ENCODE measurements at regions not wholly inside any gene's neighbourhood (a gene's known extent, or its start where the extent isn't known, plus 50 kb on each side); places are given as distances from the start of the nearest gene placed in this dataset.

DNA sequence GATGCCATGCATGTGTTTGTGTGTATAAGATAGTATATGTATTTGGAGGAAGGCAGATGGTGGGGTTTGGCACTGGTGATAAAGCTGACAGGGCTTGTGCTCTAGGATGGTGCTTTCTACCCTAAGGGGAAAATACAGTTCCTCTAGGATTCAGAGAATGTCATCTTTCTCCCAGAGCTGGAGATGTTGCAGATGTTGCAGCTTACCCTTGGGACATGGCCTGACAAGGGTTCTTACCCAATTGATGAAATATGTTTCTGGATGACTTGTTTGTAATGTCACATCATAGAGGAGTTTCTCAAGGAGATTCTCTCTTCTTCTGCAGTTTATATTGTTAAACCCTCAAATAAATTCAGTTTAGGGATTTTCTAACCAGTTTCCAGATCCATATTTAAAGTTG, 52.5 kb upstream of the PITX2 start:
- DNase-seq, result no peak

GRCh38 chr4:110676241-110676640, 53.4 kb upstream of the PITX2 start:
- no peak for DNase-seq

DNA sequence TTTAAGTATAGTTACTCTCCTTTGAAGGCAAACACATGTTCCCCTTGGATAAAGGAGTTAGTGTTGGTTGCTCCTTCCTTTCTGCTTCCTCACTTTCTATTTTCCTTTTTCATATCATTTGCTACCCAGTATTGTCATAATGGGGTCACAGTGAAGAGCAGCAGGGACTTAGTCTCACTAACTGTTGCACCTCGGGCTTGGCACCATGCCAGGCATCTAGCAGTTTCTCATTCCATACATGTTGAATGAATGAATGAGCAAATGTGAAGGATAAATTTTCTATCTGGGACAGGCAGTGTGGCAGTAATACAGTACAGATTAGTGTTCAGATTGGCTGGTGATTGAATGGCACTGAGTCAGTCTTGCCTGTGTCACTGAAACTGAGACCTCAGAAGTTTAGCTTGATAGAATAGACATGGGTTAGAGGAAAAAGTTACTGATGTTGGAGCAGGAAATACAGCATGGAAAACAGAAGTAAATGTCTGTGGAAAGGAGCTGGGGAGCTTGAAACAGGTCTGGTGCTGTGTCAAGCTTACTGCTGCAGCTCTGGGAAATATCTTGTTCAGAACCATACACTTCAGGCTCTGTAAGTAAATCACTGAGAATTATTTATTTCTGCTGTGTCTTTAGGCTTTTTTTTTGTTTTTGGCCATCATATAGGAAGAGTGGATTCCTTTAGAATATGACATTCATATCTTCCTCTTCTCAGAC, 55.8 kb upstream of the PITX2 start:
- DNase-seq, result no peak

- no peak for DNase-seq
Measured at GRCh38 chr4:110680265-110680664, 57.4 kb upstream of the PITX2 start.

DNA sequence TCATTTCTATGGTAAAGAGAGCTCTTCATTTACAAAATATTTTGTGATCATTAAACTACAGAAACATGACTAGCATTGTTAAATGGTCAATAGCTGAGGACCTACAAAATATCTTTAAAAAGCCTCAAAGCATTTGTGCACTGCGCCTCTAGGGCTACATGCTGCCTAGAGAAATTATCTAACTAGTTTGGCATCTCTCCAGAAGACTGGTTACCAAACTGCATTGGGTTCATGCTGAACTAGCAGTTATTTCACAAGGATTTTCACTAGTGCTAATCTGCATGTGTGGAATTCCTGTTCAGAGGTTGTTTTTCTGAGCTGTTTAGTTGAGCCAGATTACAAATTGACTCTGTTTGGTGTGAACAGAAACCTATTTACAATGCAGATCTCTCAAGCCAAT, 58.5 kb upstream of the PITX2 start:
- DNase-seq, result no peak

- DNase-seq, result no peak
Measured at GRCh38 chr4:110682311-110682710, 59.4 kb upstream of the PITX2 start.

GRCh38 chr4:110683601-110684000, 60.7 kb upstream of the PITX2 start:
- DNase-seq, result no peak

DNA sequence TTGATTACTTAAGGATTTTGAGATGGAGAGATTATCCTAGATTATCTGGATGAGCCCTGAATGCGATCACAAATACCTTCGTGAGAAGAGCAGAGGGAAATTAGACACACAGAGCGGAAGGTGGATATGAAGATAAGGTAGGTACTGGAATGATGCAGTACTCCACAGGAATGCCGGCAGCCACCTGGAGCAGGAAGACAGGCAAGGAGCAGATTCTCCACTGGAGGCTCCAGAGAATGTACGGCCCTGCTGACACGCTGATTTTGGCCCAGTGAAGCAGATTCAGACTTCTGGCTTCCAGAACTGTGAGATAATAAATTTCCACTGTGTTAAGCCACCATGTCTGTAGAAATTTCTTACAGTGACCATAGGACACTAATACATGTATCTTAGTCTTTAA, 79.4 kb upstream of the PITX2 start:
- no peak for DNase-seq

GRCh38 chr4:110704748-110705439, 82.0 kb upstream of the PITX2 start:
- no peak for DNase-seq

- no peak for DNase-seq
Measured at GRCh38 chr4:110705440-110705782, 82.5 kb upstream of the PITX2 start.

DNA sequence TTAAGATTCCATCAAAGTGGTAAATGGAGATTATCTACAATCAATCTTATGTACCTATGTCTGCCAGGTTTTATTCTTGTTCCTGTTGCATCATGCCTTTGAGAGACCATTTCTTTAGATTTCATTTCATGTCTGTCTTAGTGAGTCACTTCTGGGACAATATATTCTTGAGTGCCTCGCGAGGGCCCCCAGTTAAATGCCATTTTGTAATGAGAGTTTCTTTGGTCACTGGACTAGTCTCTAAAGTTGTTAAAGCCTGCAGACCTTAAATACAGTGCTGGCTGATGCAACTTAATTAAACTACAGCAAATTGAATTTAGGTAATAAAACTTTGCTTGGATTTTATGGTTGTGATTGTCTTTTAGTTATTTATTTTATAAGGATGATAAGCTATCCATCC, 87.2 kb upstream of the PITX2 start:
- no peak for DNase-seq

DNA sequence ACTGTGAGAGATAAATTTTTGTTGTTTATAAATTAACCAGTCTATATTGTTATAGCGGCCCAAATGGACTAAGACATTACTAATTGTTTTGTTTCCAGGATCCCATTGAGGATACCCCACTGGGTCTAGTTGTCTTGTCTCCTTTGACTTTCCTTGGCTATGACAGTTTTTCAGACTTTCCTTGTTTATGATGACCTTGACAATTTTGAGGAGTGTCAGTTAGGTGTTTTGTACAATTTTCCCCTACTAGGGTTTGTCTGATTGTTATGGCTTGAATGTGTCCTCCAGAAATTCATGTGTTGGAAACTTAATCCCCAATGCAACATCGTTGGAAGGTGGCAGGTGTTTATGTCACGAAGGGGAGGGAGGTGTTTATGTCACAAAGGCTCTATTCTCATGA, 89.6 kb upstream of the PITX2 start:
- DNase-seq, result no peak

DNA sequence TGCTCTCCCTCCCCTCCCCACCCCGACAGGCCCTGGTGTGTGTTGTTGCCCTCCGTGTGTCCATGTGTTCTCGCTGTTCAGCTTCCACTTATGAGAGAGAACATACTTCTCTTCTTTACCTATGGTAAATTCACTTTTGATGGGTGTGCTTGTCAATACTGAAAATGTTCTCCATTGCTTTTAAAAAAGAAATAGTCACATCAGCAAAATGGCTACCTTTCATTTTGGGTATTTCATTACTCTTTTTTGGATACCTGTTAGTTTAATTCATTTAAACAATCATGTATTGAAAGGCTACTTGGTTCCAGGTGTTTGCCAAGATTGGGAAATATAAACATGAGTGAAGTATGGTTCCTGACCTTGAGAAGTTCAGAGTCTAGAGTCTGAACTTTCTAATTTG, 107.4 kb upstream of the PITX2 start:
- DNase-seq, result no peak

- no peak for DNase-seq
Measured at GRCh38 chr4:110733901-110734300, 111.0 kb upstream of the PITX2 start.

DNA sequence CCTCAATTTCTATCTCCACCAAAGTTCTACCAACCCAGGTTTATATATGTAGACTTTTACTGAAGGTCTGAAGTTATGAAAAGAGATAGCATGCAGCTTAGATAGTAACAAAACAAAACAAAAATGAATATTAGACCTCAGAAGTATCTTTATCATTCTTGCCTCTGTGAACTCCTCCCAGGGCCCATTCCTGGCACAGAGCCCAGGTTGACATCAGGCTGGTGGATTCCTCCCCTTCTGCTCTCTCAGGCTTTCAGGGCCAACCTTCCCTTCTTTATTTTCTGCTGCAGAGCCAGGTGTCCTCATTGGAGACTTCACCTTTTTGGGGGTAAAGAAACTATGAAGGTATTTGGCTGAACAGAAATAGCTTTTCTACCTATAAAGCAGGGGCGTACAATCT, 112.8 kb upstream of the PITX2 start:
- no peak for DNase-seq

DNA sequence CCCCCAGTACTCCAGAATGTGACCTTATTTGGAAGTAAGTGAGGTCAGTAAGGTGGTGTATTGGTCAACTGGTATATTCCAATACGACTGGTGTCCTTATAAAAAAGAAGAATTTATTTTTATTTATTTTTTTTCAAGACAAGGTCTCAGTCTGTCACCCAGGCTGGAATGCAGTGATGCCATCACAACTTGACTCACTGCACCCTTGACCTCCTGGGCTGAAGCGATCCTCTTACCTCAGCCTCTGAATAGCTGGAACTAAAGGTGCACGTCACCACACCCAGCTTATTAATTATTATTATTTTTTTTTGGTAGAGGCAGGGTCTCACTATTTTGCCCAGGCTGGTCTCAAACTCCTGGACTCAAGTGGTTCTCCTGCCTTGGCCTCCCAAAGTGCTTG, 115.1 kb upstream of the PITX2 start:
- DNase-seq, result no peak

DNA sequence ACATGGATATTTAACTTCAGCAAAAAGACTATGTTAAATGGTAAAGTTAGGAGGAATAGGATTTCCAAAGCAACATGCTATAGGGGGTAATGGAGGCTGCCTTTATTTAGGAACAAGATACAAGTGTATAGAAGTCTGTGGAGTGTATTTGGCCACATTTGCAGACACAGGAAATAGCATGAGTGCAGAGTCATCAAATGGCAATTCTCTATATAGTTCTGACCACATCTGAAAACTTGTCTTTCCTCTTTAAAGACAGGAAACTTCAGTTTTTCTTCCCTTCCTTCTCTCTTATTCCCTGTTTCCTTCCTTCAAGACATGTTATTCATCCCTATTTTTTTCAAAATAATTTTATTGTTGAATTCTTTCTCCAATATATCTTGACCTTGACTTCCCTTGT, 119.3 kb upstream of the PITX2 start:
- DNase-seq, result no peak

GRCh38 chr4:110748071-110748470, 125.2 kb upstream of the PITX2 start:
- no peak for DNase-seq

GRCh38 chr4:110751183-110751582, 128.3 kb upstream of the PITX2 start:
- DNase-seq, result no peak

DNA sequence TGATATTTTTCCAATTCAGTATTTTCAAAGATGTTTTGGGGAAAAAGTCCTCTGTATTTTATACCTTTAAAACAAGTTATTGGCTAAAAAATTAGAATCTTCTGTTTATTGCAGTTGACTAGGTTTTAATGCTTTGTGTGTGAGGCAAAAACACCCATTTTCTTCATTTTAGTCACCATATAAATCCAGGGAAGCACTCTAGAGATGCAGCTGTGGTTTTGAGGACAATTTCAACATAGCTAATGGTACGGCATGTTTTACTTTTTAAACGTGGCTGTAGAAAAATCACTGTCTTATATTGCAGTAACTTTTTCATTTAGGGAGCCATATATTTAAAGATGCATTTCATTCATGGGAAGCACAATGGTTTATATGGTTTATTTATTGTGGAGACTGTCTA, 129.1 kb upstream of the PITX2 start:
- DNase-seq, result no peak

GRCh38 chr4:110753466-110753865, 130.6 kb upstream of the PITX2 start:
- DNase-seq, result no peak

- no peak for DNase-seq
Measured at GRCh38 chr4:110754716-110755115, 131.8 kb upstream of the PITX2 start.

DNA sequence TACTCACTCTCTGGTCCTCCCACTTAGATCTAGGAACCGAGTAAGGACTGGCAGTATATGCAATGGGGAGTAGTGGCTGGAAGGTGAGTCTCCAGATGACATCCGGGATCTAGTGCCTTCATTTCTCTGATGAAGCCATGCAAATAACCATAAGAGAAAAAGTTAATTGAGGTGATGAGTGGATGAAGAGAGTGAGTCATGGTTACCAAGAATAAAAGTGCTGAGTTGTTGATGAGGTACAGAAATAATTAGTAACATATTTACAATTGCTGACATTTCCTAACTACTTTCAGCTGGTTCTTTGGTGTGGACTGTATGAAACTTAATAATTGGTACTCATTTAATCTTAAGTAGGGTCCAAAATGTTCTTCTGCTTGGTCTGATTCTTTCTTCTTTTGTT, 146.7 kb upstream of the PITX2 start:
- no peak for DNase-seq

- no peak for DNase-seq
Measured at GRCh38 chr4:110770353-110770752, 147.5 kb upstream of the PITX2 start.

DNA sequence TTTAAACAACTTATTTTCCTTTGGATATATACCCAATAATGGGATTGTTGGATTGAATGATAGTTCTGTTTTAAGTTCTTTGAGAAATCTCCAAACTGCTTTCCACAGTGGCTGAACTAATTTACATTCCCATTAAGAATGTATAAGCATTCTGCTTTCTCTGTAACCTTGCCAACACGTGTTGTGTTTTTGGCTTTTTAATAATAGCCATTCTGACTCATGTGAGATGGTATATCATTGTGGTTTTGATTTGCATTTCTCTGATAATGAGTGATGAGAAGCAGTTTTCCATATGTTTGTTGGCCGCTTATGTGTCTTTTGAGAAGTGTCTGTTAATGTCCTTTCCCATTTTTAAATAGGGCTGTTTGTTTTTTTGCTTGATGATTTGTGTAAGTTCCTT, 155.6 kb upstream of the PITX2 start:
- DNase-seq, result no peak
